ENCODE measurements at regions not wholly inside any gene's neighbourhood (a gene's known extent, or its start where the extent isn't known, plus 50 kb on each side); places are given as distances from the start of the nearest gene placed in this dataset.

- intact Hi-C loops (cut with micrococcal nuclease) (no loop called here), dilution Hi-C loops (cut with MboI; ENCODE audit: extremely low pct_ligation_motif_present, low sequenced_read_pairs) (no loop called here)
- Histone ChIP-seq H3K79me2 (ENCODE audit: control insufficient read depth, insufficient read depth, low read length) (no peaks in the 10 kb centered on the region), H3K27ac (ENCODE audit: insufficient read depth, low read depth, low read length) (no peak overlapping the region), H3K36me3 (ENCODE audit: control insufficient read depth in 2 of 2, extremely low read depth in 1 of 2, insufficient read depth in 2 of 2, low read length in 2 of 2) (no peaks in the 10 kb centered on the region), H3K4me2 (ENCODE audit: insufficient read depth, low read length) (no peak overlapping the region), H3K9ac (replicated peaks; ENCODE audit: extremely low read depth, insufficient read depth, low read length) (no peak overlapping the region), H2AFZ (ENCODE audit: low read depth, low read length) (no peak overlapping the region), H4K20me1 (replicated peaks; ENCODE audit: control insufficient read depth, extremely low read depth, insufficient read depth, low read length) (no peaks in the 10 kb centered on the region), H3K4me3 (replicated peaks in 1 of 3; ENCODE audit: insufficient read depth in 1 of 3, low read depth in 1 of 3, low read length in 3 of 3) (no peak overlapping the region), H3K9me1 (replicated peaks; ENCODE audit: control insufficient read depth, extremely low read depth, insufficient read depth, low read length) (no peaks in the 10 kb centered on the region), H3K4me1 (ENCODE audit: control insufficient read depth, extremely low read depth, insufficient read depth, low read length) (no peaks in the 10 kb centered on the region), H3K9me3 (replicated peaks; ENCODE audit: control insufficient read depth, insufficient read depth, low read length) (no peaks in the 10 kb centered on the region), H3K27me3 (ENCODE audit: control insufficient read depth in 2 of 2, insufficient read depth in 2 of 2, low read length in 2 of 2) (no peaks in the 10 kb centered on the region)
- TF ChIP-seq EZH2 (IDR thresholded peaks at IDR 0.05; ENCODE audit: borderline replicate concordance, low read depth, low read length, severe bottlenecking) (no peak), GATA2 (IDR thresholded peaks at IDR 0.05; ENCODE audit: insufficient read depth, insufficient read length, low read depth, low read length) (no peak), JUN (IDR thresholded peaks at IDR 0.05; ENCODE audit: borderline replicate concordance, insufficient read depth, insufficient read length, low read depth) (no peak), POLR2A (IDR thresholded peaks at IDR 0.05; ENCODE audit: low read depth, low read length) (no peak), MYC (IDR thresholded peaks at IDR 0.05; ENCODE audit: low read depth, low read length) (no peak), CTCF (IDR thresholded peaks at IDR 0.05; ENCODE audit: extremely low read depth in 1 of 2, insufficient read depth in 1 of 2, low read depth in 1 of 2, low read length in 2 of 2) (no peak), POLR2AphosphoS5 (IDR thresholded peaks at IDR 0.05; ENCODE audit: insufficient read depth, low read depth, low read length) (no peak)
- TF ChIP-seq, protein P1, sequence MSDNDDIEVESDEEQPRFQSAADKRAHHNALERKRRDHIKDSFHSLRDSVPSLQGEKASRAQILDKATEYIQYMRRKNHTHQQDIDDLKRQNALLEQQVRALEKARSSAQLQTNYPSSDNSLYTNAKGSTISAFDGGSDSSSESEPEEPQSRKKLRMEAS (IDR thresholded peaks at IDR 0.05; ENCODE audit: insufficient read depth, insufficient read length) = no peak
- no TSS peak for BruUV-seq (replicated peaks)
- ChIA-PET CTCF (interaction anchor here (1.2 to 1.7 kb wide), 3 partner anchors 15 to 575 kb away, joined by 4 to 9 read pairs (median 8); no protein-coding TSS in a partner anchor), POLR2A (no interaction called here)
- no peak for DNase-seq (ENCODE audit: low read depth, low spot score)
- FAIRE-seq = no peak
These were observed 409.2 kb upstream of the RARB start for GRCh38 chr3:25018909-25019308.

Measured in endothelial cell of umbilical vein (primary cell).